ENCODE measurements at regions not wholly inside any gene's neighbourhood (a gene's known extent, or its start where the extent isn't known, plus 50 kb on each side); places are given as distances from the start of the nearest gene placed in this dataset.

GRCh38 chr20:43248341-43248740 is 58.6 kb upstream of the PTPRT start:
- TF ChIP-seq, protein P1, sequence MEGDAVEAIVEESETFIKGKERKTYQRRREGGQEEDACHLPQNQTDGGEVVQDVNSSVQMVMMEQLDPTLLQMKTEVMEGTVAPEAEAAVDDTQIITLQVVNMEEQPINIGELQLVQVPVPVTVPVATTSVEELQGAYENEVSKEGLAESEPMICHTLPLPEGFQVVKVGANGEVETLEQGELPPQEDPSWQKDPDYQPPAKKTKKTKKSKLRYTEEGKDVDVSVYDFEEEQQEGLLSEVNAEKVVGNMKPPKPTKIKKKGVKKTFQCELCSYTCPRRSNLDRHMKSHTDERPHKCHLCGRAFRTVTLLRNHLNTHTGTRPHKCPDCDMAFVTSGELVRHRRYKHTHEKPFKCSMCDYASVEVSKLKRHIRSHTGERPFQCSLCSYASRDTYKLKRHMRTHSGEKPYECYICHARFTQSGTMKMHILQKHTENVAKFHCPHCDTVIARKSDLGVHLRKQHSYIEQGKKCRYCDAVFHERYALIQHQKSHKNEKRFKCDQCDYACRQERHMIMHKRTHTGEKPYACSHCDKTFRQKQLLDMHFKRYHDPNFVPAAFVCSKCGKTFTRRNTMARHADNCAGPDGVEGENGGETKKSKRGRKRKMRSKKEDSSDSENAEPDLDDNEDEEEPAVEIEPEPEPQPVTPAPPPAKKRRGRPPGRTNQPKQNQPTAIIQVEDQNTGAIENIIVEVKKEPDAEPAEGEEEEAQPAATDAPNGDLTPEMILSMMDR (IDR thresholded peaks at IDR 0.05; ENCODE audit: extremely low read depth, missing control alignments): no peak
- DNase-seq (ENCODE audit: low spot score): no peak

- TF ChIP-seq, protein P1 (IDR thresholded peaks at IDR 0.05; ENCODE audit: extremely low read depth, missing control alignments): no peak
- DNase-seq (ENCODE audit: low spot score): no peak
These were observed 57.7 kb upstream of the PTPRT start for GRCh38 chr20:43247361-43247760.

GRCh38 chr20:43244647-43245046 is 54.9 kb upstream of the PTPRT start:
- TF ChIP-seq, protein P1 (IDR thresholded peaks at IDR 0.05; ENCODE audit: extremely low read depth, missing control alignments): no peak
- DNase-seq (ENCODE audit: low spot score): no peak

DNA sequence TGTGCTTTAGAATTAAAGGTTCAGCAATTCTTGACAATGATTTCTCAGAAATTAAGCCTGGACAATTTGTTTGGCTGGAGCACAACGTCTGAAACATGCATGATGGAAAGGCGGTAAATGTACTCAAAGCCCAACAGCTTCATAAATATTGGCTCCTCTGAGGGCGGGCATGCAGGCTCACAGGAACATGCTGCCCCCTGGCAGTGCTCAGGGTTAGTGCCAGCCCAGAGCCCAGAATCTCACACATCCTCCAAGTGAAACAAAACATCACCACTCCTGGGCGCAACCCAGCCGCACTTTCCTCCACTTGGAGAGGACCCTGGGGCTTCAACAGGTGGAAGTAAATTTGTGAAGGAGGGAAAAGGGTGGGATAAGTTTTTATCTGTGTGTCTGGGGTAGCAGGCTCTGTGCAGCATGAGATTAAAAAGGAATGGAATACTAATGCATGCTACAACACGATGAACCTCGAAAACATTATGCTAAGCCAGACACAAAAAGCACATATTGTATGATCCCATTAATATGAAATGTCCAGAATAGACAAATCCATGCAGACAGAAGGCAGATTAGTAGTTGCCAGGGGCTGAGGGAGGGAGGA is 54.1 kb upstream of the PTPRT start:
- TF ChIP-seq, protein P1 (IDR thresholded peaks at IDR 0.05; ENCODE audit: extremely low read depth, missing control alignments): no peak
- DNase-seq (ENCODE audit: low spot score): no peak

DNA sequence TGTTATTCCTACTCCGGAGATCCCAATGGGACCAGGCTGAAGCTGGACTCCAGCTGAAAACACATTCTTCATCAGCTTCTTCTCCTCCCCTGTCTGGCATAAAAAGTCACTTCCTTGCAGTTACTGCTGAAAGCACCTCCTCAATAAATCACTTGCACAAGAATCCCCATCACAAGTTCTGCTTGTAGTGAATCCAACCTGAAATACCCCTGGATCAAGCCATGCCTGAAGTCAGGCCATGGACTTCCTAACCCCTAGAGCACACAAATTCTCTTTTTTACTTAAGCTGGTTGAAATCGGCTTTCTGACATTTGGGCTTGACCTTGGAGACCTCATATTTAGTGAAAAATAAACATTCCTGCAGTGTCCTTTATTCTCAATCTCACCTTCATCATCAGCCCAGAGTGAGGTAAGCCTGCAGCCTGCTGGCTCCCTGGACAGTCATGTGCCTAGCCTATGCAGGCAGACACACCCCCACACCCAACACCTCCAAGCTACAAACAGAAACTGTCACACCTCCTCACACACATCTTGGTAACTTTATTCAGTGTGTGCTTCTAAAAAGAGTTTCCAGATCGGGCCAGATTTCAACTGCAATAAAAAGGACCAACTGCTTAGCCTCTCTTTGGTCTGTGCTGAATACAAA is 51.5 kb upstream of the PTPRT start:
- TF ChIP-seq, protein P1 (IDR thresholded peaks at IDR 0.05; ENCODE audit: extremely low read depth, missing control alignments): no peak
- no peak for DNase-seq (ENCODE audit: low spot score)
